HCT116 (cell line): ENCODE measurements at regions not wholly inside any gene's neighbourhood (a gene's known extent, or its start where the extent isn't known, plus 50 kb on each side); places are given as distances from the start of the nearest gene placed in this dataset.
"Not testable (repeated sequence)": the region's sequence is repeated elsewhere in the genome, so short reads cannot be mapped to it uniquely, and the experiment has no call there.

ENCODE experiments used
- ATAC-seq: fragments of 200-7000 bp; cut with Tn5 transposase; 2 replicates; pipeline ENCODE4 v1.9.1; 2020; ENCODE audit warnings: mild to moderate bottlenecking, moderate library complexity
- BruUV-seq: library from RNA; stranded (reverse); fragments of 400-500 nt; replicated peaks from 2 replicates; lab custom pipeline; 2021; lab: Mats Ljungman, UMichigan
- CTCF ChIA-PET: fragments of 300-600 bp; sonication (Branson Sonifier 250); formaldehyde crosslinking; loops from one replicate; lab custom pipeline; 2021; ENCODE audit warnings: antibody characterized with exemption; lab: Charles Lee
- POLR2A ChIA-PET: fragments of 300-600, 350-600 bp; sonication (Branson Sonifier 250); formaldehyde crosslinking; loops from one replicate; lab custom pipeline; 2021; ENCODE audit warnings: antibody characterized with exemption; lab: Charles Lee
- RAD21 ChIA-PET, 2 experiments: fragments of 300-600 bp; sonication (Branson Sonifier 250); formaldehyde crosslinking; loops; one replicate each; lab custom pipeline; 2023; ENCODE audit warnings: low total read pairs in 2 of 2; ENCODE audit not compliant: uncharacterized antibody in 2 of 2, unreplicated experiment in 2 of 2, low non-redundant PET in 1 of 2; lab: Charles Lee
- DNase-seq: peaks from one replicate; pipeline ENCODE4 v3.0.0-alpha.2; 2010; ENCODE audit warnings: low read depth, low spot score
- H2AFZ ChIP-seq: fragments of 200-600 bp; shearing (Covaris generic), sonication (generic); 2 replicates; pipeline ENCODE4 v1.6.1; 2017; ENCODE audit warnings: low read depth, mixed run types, mixed read lengths, antibody characterized with exemption, low read length; ENCODE audit not compliant: poor library complexity, severe bottlenecking
- H3K27ac ChIP-seq: 2 replicates; pipeline ENCODE4 v1.5.1; 2012; ENCODE audit warnings: low read depth, low read length
- H3K27me3 ChIP-seq: fragments of 200-600 bp; sonication (generic); 2 replicates; pipeline ENCODE4 v1.6.1; 2016; ENCODE audit warnings: mixed run types, low read length, mixed read lengths; ENCODE audit not compliant: insufficient read depth
- H3K36me3 ChIP-seq, 2 experiments: fragments of 200-500 bp in 1 of 2; fragments of 200-600 bp in 1 of 2; sonication (Bioruptor generic) in 1 of 2; sonication (generic) in 1 of 2; 2 replicates each; pipeline versions ENCODE4 v1.5.1 to v1.6.1; 2014 to 2016; ENCODE audit warnings: low read length in 2 of 2, inconsistent platforms in 1 of 2, mixed read lengths in 1 of 2, mixed run types in 1 of 2; ENCODE audit not compliant: insufficient read depth in 2 of 2, control insufficient read depth in 1 of 2
- H3K4me1 ChIP-seq, 2 experiments: fragments of 200-600 bp in 1 of 2; sonication (generic) in 1 of 2; 2 replicates each; pipeline versions ENCODE4 v1.5.1 to v1.6.1; 2012 to 2017; ENCODE audit warnings: low read length in 2 of 2, inconsistent platforms in 1 of 2, mild to moderate bottlenecking in 1 of 2, mixed read lengths in 1 of 2, mixed run types in 1 of 2, moderate library complexity in 1 of 2; ENCODE audit not compliant: insufficient read depth in 2 of 2, control insufficient read depth in 1 of 2
- H3K4me2 ChIP-seq: fragments of 200-600 bp; sonication (generic); 2 replicates; pipeline ENCODE4 v1.6.1; 2017; ENCODE audit warnings: mixed run types, low read length, mixed read lengths
- H3K4me3 ChIP-seq, 2 experiments: fragments of 200-600 bp in 1 of 2; sonication (generic) in 1 of 2; replicated peaks in 1 of 2; 2 replicates each; pipeline ENCODE4 v1.5.1; 2011 to 2016; ENCODE audit warnings: low read length in 2 of 2, control low read depth in 1 of 2, low read depth in 1 of 2, mild to moderate bottlenecking in 1 of 2, mixed read lengths in 1 of 2, mixed run types in 1 of 2
- H3K79me2 ChIP-seq: fragments of 200-600 bp; sonication (generic); 2 replicates; pipeline ENCODE4 v1.6.1; 2017; ENCODE audit warnings: mild to moderate bottlenecking, mixed run types, low read length, moderate library complexity, mixed read lengths; ENCODE audit not compliant: insufficient read depth
- H3K9ac ChIP-seq: fragments of 200-600 bp; sonication (generic); 2 replicates; pipeline ENCODE4 v1.6.1; 2016; ENCODE audit warnings: low read length, mixed read lengths
- H3K9me2 ChIP-seq: fragments of 200-600 bp; sonication (generic), shearing (Covaris generic); 2 replicates; pipeline ENCODE4 v1.6.1; 2017; ENCODE audit warnings: mixed run types, mild to moderate bottlenecking, moderate library complexity; ENCODE audit not compliant: insufficient read depth
- H3K9me3 ChIP-seq, 2 experiments: fragments of 200-500 bp in 1 of 2; fragments of 200-600 bp in 1 of 2; sonication (Bioruptor generic) in 1 of 2; sonication (generic) in 1 of 2; 2 replicates each; pipeline ENCODE4 v1.6.1; 2014 to 2017; ENCODE audit warnings: low read length in 2 of 2, mixed read lengths in 2 of 2, inconsistent platforms in 1 of 2, low read depth in 1 of 2, mild to moderate bottlenecking in 1 of 2, mixed run types in 1 of 2, moderate library complexity in 1 of 2; ENCODE audit not compliant: control insufficient read depth in 1 of 2, insufficient read depth in 1 of 2
- H4K20me1 ChIP-seq: fragments of 200-600 bp; sonication (generic), shearing (Covaris generic); 2 replicates; pipeline ENCODE4 v1.6.1; 2017; ENCODE audit warnings: mixed run types, mild to moderate bottlenecking, moderate library complexity; ENCODE audit not compliant: insufficient read depth
- CBX3 ChIP-seq: IDR thresholded peaks from 2 replicates; pipeline ENCODE4 v1.6.1; 2012; ENCODE audit warnings: low read depth
- EZH2 ChIP-seq: fragments of 200-600 bp; sonication (generic); IDR thresholded peaks from 2 replicates; pipeline ENCODE4 v1.6.1; 2017; ENCODE audit warnings: antibody characterized with exemption, mixed run types
- SIN3A ChIP-seq: IDR thresholded peaks from 2 replicates; pipeline ENCODE4 v1.6.1; 2012; ENCODE audit warnings: low read depth
- intact Hi-C: fragments of 100-400 bp; cut with micrococcal nuclease; formaldehyde crosslinking; loops from 2 replicates; pipeline ENCODE4 v1.10.0; 2022
- TF ChIP-seq, protein P1 (sequence below), 3 experiments: fragments of 200-600 bp in 1 of 3; sonication (generic) in 1 of 3; IDR thresholded peaks in 2 of 3; conservative IDR thresholded peaks in 1 of 3; 2 replicates each; pipeline ENCODE4 v1.5.1; 2012 to 2017; ENCODE audit warnings: low read depth in 2 of 3, low read length in 2 of 3, antibody characterized with exemption in 1 of 3, borderline replicate concordance in 1 of 3, control low read depth in 1 of 3, mild to moderate bottlenecking in 1 of 3, mixed read lengths in 1 of 3, mixed run types in 1 of 3, moderate library complexity in 1 of 3; ENCODE audit not compliant: insufficient read depth in 1 of 3

DNA sequence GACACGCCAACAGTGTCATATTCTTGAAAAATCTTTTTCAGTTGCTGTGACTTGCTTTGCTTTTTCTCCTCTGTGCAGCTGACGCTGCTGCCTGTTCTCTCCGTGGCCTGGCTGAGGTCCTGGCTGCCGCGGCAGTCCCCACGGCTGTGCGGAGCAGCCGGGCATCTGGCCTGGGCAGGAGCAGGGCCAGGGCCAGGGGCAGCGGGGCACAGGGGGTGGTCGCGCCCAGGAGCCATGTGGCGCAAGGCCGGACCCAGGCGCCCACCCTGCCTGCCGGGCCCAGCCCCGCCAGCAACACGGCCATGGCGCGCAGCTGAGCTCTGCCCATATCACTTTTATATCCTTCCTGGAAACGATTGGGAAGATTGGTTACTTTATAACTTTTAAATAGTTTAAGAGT is 109.4 kb upstream of the ACBD5 start:
- ATAC-seq (no peak), DNase-seq (no peak)
- no peaks in the 10 kb centered on the region for H3K36me3 ChIP-seq
- no peak overlapping the region for H3K27ac ChIP-seq
- ChIA-PET CTCF (no interaction called here), POLR2A (interaction anchor here (0.7 kb wide), 1 partner anchor 771 kb away, joined by 3 read pairs; no protein-coding TSS in a partner anchor), RAD21 (no interaction called here)
- no peak overlapping the region for H3K4me3 ChIP-seq
- intact Hi-C loops, result no loop called here
- no peaks in the 10 kb centered on the region for H3K79me2 ChIP-seq
- no peaks in the 10 kb centered on the region for H3K9me2 ChIP-seq
- no peak overlapping the region for H3K9ac ChIP-seq
- no peak overlapping the region for H2AFZ ChIP-seq
- H3K4me2 ChIP-seq, result no peak overlapping the region
- no TSS peak for BruUV-seq
- H3K4me1 ChIP-seq, result no peaks in the 10 kb centered on the region
- 0 out of 2 replicates have a peak, but pooled peaks cover 2% of the 10 kb centered on the region for H3K27me3 ChIP-seq
- no peaks in the 10 kb centered on the region for H3K9me3 ChIP-seq
- TF ChIP-seq SIN3A, result no peak
- TF ChIP-seq EZH2, result no peak
- TF ChIP-seq, protein P1, sequence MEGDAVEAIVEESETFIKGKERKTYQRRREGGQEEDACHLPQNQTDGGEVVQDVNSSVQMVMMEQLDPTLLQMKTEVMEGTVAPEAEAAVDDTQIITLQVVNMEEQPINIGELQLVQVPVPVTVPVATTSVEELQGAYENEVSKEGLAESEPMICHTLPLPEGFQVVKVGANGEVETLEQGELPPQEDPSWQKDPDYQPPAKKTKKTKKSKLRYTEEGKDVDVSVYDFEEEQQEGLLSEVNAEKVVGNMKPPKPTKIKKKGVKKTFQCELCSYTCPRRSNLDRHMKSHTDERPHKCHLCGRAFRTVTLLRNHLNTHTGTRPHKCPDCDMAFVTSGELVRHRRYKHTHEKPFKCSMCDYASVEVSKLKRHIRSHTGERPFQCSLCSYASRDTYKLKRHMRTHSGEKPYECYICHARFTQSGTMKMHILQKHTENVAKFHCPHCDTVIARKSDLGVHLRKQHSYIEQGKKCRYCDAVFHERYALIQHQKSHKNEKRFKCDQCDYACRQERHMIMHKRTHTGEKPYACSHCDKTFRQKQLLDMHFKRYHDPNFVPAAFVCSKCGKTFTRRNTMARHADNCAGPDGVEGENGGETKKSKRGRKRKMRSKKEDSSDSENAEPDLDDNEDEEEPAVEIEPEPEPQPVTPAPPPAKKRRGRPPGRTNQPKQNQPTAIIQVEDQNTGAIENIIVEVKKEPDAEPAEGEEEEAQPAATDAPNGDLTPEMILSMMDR (IDR thresholded peaks at IDR 0.05 in 2 of 3, conservative IDR thresholded peaks at IDR 0.05 in 1 of 3; ENCODE audit: borderline replicate concordance in 1 of 3, insufficient read depth in 1 of 3, low read depth in 2 of 3, low read length in 2 of 3), result no peak
- no peak for TF ChIP-seq CBX3
- no peaks in the 10 kb centered on the region for H4K20me1 ChIP-seq

DNA sequence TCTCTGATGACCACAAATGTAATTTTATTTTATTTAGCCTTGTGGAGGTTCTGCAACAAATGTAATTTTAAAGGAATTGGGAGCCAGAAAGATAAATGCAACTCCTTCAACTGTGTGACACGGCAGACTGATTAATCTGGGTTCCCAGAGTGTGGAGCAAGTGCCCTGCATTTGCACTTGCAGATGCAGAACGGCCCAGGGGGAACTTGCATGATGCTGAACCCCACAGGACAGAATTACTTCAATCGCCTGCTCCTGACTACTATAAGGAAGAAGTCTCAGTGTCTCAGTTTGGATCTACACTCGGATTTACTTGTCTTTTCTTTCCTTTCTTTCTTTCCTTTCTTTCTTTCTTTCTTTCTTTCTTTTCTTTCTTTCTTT is 107.2 kb upstream of the ACBD5 start:
- H4K20me1 ChIP-seq, H3K4me1 ChIP-seq, H3K9me2 ChIP-seq, H2AFZ ChIP-seq, H3K36me3 ChIP-seq, intact Hi-C loops, POLR2A ChIA-PET, H3K27me3 ChIP-seq, ATAC-seq, CTCF ChIA-PET, H3K79me2 ChIP-seq, DNase-seq, BruUV-seq, RAD21 ChIA-PET, H3K9me3 ChIP-seq, H3K9ac ChIP-seq, H3K27ac ChIP-seq, H3K4me3 ChIP-seq, H3K4me2 ChIP-seq: not testable (repeated sequence)
